ENCODE measurements at regions not wholly inside any gene's neighbourhood (a gene's known extent, or its start where the extent isn't known, plus 50 kb on each side); places are given as distances from the start of the nearest gene placed in this dataset.

DNA sequence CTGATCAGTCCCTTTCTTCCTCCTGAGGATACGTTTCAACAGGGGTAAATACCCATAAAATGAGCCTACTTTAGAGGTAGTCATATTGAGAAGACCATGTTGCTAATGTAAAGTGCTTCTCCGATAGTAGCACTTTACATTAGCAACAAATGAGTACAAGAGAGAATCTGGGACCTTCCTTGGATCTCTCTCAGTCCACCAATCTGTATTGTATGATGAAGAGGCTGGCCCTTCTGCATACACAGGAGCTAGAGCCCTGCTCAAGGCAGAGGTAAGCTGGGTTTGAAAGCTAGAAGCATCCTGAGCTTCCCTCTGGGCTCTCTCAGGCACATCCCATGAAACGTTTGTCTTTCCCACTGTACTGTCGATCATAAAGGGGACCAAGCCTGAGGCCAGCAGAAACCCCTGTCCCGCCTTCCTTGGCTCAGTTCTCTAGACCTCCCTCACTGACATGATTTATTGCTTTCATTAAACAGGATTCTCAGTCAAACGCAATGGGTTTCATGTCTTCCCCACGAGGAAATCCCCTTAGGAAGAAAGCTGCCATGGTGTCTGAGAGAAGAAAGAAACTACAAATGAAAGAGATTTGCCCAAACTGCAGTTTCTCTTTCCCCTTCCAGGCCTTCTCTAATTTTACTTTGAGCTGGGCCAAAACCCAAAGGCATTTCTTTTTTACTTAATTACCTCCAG is 62.8 kb upstream of the BCAR3 start:
- DNase-seq = no peak

DNA sequence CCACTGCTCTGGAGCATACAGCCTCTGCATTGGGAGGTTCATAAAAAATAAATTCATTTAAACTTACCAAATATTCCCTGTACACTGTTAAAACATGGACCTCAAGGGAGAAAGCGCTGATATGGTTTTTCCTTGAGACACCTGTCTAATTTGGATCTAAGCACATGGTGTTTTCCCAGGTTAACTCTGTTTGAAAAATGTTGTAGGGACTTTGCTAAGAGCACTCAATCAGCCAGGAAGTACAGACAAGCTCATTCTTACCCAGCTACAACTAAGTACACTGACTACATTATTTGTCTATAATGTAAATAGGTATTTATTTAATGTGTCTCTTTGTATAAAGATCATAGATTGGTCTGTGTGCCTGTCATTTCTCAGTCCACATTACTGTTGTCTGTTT is 61.8 kb upstream of the BCAR3 start:
- DNase-seq = no peak

DNA sequence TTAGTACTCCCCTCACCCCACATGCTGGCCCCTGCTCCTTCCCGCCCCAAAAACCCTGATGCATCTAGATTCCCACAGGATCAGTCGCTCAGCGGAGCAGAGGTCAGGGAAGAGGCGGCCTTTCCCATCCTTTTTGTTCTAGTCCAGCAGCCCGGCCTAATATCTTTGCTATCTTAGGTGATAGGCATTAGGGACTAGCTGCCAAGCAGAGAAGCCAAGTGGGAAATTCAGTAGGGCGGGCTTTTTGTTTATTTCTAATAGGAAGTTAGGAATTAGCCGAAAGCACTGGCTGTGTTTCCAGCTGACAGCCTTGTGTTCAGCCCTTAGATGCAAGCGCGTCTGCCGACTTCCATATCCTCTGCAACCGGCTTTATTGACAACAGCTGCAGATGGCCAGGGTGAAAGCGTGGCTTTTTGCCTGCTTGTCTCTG is 59.0 kb upstream of the BCAR3 start:
- peak; percentile 39 for DNase-seq

DNA sequence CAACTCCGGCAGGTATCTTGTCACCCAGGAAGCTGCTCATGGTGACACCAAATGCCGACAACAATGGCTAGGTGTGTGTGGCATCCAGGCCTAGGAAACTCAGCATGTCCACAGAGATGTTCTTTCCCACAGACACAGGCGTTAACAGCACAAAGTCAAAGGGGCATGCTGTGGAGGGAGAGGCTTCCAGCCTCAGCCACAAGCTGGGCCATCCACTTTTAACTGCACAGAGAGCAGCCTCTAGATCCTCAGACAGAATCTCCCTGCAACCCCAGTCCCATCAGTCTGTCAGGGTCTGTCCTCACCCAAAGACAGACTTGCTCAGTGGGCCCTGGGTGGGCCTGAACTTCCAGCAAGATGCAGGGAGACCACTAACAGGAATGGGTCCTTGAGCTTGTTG is 58.5 kb upstream of the BCAR3 start:
- no peak for DNase-seq

DNA sequence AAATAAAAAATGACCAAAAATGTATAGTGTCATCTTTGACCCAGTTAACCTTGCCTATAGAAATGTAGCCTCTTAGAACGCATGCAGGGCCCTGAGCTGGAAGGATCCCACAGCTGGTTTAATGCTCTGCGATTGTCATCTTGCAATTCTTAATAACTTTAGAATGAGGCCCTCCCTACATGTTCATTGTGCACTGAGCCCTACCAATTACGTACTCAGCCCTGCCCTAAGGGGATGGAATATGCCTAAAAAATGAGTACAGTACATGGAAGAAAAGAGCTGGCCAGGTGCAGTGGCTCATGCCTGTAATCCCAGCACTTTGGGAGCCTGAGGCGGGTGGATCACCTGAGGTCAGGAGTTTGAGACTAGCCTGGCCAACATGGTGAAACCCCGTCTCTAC is 57.8 kb upstream of the BCAR3 start:
- DNase-seq = no peak

DNA sequence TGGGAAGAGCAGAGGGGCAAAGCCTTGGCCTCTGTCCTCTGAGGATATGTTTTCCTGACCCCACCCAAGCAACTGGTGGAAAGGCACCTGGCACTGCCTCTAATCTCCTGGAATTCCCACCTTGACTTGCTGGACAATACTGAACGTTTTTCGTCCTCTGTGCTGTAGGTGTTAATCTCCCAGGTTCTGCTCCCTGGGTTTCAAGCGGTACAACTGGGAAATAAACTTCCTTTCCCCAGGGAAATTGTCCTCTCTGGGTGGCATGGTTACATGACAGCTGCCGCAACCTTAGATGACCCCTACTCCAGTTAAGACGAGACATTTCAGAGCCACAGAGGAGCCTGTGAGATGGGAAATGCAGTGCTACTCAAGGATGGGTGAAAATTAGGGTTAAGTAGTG is 57.3 kb upstream of the BCAR3 start:
- no peak for DNase-seq

DNA sequence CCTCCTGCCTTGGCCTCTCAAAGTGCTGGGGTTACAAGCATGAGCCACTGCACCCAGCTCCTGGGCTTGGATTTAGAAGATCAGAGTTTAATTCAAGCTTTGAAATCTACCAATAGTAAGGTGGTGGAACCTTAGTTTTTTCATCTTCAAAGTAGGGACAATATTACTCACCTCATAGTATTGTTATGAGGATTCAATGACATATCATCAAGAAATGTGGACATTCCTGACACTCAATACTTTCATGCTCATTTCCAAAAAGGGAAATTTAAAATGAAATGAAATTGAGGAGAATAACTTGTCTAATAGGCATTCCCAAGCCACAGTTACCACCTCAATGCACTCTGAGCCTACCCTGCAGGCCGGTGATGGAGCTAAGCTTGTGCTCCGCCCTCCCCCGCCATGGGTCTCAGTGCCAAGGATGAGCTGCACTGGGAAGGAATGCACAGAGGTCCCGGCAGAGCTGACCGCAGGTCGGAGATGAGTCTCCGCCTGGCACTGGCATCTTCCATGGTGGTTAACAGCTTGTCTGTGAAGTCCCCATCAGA is 56.5 kb upstream of the BCAR3 start:
- DNase-seq = peak; percentile 94

DNA sequence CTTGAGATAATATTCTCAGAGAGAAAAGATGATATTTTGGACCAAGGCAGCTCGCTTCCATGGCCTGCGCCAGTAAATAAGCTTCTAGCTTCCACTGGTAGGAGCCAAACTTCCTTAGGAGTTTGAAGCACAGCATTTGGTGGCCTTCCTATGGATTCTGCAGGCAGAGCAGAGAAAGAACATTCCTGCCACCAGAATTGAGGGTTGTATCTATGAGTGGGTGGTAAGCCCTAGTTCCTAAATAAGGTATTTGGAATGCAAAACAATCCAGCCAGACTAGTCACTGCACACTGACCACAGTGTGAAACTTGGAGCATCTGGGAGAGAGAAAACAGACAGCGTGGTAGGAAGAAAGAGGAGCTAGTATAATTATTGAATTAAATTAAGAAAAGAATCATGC is 54.1 kb upstream of the BCAR3 start:
- peak; percentile 96 for DNase-seq

DNA sequence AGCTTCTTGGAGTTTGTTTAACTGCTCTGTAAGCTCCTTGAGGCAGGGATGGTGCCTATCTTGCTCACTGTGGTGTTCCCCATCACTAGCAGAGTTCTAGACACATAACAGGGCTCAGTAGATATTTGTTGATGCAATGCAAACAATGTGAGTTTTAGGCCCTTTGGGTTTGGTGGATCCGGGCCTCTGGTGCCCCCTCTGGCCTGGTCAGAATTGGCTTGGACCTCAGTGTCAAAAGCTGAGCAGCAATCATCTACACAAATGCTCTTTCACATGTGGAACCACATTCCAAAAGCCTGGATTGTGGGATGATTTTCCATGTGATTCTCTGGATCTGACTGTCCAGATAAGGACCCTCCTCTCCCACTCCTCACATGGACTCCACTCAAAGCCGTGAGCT is 53.4 kb upstream of the BCAR3 start:
- no peak for DNase-seq

DNA sequence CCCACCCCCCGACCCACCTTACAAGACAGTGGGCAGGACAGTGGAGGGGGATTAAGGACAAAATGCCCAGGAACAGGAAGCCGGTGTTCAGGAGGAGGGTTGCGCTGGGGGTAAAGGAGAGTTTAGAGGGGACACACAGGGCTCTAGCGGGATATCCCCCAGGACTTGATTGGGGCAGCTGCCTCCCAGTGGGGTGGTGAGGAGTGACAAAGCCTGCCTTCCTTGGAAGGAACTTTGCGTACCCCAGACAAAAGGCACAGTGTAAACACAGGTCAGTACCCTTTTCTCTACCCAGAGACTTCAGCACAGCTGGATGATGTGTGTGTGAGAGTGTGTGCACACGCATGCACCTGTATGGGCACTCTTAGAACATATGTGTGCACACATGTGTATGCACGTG is 51.7 kb upstream of the BCAR3 start:
- no peak for DNase-seq

DNA sequence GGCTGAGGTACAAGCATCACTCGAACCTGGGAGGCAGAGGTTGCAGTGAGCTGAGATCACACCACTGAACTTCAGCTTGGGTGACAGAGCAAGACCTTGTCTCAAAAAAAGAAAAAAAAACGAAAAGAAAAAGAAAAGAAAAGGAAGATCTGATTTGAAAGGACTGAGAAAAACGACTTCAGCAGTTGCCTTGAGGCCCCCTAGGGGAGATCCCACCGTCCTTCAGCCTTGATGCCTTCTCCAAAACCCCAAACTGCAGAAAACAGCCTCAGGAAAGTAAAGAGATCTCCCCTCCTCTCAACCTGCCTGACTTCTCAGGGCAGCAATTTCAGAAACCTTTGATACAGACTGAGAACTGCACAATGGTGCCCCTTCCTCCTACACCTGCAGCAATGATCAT is 50.9 kb upstream of the BCAR3 start:
- no peak for DNase-seq
